HG03045 (cell line): ENCODE measurements at regions not wholly inside any gene's neighbourhood (a gene's known extent, or its start where the extent isn't known, plus 50 kb on each side); places are given as distances from the start of the nearest gene placed in this dataset.
"Not testable (repeated sequence)": the region's sequence is repeated elsewhere in the genome, so short reads cannot be mapped to it uniquely, and the experiment has no call there.

ENCODE experiments used
- ATAC-seq: cut with Tn5 transposase; IDR thresholded peaks from one replicate; pipeline ENCODE4 v1.9.1; 2021; ENCODE audit warnings: mild to moderate bottlenecking, moderate library complexity; ENCODE audit not compliant: unreplicated experiment

DNA sequence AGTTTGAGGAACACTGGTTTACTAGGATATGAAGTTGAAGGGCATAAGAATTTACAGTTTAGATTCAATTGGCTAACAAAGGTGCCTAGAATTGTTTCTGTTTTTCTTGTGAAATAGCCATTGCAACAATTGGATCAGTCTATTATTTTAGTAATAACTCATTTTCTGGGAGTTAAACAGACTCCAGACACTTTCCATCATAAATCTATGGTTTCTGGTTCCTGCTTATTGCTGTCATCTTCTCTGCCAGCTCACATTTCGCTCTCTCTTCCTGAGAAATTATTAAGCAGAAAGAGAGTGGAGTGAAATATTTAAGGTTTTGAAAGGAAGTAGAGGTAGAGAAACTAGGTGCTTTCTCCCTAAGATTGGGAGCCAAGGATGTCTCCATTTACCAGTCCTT, 165.1 kb upstream of the PRR16 start:
- ATAC-seq: no peak

DNA sequence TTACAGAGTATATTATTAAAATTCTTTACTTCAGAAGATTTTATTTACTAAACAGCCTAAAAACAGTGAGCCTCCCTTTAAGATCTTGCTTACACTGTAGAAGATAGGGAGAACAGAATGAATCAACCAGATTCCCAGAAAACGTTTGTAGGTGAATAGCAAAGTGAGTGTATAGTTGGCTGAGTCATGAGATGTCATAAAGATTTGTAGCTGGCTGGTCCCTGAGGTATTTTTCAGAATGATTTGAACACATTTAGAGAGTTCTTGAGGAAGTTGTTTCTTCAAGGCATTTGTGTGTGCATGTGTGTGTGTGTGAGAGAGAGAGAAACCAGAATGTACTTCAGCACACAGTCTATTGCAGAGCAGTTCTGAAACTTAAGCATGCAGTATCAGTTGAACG, 159.4 kb upstream of the PRR16 start:
- no peak for ATAC-seq

GRCh38 chr5:120306303-120306702, 157.8 kb upstream of the PRR16 start:
- ATAC-seq: no peak

GRCh38 chr5:120314191-120314590, 149.9 kb upstream of the PRR16 start:
- ATAC-seq: no peak

GRCh38 chr5:120320626-120321025, 143.5 kb upstream of the PRR16 start:
- ATAC-seq: no peak

DNA sequence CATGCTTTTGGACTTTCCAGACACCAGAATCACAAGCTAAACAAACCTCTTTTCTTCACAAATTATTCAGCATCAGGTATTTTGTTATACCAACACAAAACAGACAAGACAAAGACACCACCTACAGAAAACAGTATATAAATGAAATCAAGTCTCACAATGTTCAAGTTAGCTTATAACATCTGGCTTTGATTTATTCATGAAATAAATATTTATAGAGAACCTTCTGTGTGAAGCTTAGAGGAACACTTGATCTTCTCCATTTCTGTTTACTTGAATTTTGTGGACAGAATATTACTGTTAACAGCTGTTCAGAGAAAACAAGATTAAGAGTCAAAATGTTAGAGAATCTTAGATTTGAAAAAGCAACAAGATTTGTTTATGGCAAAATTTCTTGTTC, 137.4 kb upstream of the PRR16 start:
- ATAC-seq: no peak

DNA sequence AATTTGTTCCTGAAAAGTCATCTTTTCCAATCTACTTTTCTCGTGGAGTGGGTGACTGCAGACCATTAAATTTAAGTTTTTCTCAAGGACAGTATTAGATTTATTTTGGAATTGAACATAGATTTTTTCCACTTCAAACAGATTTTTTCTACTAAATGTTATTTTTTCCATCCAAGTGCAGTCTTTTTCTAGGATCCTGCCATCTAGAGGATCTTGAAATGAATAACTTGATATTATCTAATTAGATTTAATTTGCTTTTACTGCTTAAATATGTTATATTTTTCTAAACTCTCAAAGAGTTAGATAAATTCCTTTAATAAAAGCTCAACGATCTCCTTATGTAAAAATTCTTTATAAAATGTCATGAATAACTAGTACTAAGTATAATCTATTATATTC, 136.9 kb upstream of the PRR16 start:
- ATAC-seq: no peak

- no peak for ATAC-seq
These were observed 135.0 kb upstream of the PRR16 start for GRCh38 chr5:120329095-120329494.

DNA sequence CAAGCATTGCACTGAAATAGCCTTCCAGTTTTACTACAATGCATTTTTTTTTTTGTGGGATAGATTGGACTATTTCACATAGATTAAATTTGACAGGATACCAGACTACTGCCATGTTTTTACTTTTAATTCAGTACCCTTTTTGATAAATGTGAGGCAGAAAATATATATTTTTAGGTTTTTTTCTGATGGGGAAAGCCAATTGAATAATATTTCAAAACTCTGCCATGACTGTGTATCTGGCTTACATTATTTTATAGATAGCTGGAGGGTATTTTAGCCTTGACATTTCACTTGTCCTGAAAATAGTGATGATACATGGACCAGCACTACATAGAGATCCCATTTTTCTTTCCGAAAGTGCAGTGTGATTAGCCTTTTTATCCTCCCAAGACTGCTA, 133.5 kb upstream of the PRR16 start:
- ATAC-seq: no peak

DNA sequence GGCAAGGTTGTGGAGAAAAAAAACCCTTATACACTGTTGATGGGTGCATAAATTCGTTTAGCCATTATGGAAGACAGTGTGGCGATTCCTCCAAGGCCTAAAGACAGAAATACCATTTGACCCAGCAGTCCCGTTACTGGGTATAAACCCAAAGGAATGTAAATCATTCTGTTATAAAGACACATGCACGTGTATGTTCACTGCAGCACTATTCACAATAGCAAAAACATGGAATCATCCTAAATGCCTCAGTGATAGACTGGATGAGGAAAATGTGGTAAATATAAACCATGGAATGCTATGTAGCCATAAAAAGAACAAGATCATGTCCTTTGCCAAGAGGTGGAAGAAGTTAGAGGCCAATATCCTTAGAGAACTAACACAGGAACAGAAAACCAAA, 119.9 kb upstream of the PRR16 start:
- no peak for ATAC-seq

DNA sequence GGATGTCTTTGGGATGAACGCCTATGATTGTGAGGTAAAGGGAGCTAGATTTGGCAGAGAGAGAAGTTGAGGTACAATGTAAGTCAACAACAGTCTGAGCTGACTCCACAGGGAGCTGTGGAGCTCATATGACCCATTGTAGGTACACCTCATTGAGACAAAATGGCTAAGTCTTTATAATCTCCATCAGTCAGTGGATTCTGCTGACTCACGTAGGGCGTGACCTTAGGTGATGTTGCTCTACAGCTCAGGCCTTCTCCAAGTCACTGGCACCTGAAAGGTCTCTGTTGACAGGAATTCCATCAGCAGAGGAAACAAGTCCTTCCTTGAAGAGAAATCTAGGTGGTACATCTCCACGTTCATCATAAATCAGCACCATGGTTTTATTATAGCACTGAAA, 118.2 kb upstream of the PRR16 start:
- no peak for ATAC-seq

DNA sequence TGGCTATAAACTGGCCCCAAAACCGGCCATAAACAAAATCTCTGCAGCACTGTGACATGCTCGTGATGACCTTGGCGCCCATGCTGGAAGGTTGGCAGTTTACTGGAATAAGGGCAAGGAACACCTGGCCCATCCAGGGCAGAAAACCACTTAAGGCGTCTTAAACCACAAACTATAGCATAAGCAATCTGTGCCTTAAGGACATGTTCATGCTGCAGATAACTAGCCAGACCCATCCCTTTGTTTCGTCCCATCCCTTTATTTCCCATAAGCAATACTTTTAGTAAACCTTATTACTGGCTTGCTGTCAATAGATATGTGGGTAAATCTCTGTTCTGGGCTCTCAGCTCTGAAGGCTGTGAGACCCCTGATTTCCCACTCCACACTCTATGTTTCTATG, 113.0 kb upstream of the PRR16 start:
- not testable (repeated sequence) for ATAC-seq

DNA sequence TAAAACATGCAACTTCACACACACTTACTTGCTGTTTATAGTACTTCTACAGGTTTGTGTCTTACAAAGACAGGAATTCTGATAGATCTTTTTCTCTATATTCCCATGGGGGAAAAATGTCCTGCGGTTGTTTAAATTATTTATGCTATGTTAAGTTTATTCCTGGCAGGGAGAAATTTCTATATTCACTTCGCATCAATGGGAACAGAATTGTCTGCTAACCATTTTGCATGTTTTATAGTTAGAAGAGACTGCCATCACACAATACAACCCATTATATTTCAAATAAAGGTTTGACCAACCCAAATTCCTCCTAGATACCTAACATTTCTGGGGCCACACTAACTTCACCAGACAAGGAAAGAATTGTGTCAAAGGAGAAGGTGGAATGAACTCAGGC, 110.0 kb upstream of the PRR16 start:
- ATAC-seq: no peak

DNA sequence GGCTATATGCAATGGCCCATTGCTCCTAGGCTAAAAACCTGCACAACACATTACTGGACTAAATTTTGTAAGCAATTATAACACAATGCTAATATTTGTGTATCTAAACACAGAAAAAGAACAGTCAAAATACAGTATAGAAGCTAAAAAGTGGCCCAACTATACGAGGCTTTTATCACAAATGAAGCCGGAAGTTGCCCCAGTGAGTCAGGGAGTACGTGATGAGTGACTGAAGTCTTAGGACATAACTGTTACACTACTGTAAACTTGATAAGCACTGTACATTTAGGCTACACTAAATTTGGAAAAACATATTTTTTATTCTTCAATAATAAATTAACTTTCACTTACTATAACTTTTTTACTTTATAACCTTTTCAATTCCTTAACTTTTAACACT, 105.2 kb upstream of the PRR16 start:
- ATAC-seq: no peak

- ATAC-seq: no peak
These were observed 102.2 kb upstream of the PRR16 start for GRCh38 chr5:120361941-120362340.

GRCh38 chr5:120362426-120362825, 101.7 kb upstream of the PRR16 start:
- ATAC-seq: no peak

DNA sequence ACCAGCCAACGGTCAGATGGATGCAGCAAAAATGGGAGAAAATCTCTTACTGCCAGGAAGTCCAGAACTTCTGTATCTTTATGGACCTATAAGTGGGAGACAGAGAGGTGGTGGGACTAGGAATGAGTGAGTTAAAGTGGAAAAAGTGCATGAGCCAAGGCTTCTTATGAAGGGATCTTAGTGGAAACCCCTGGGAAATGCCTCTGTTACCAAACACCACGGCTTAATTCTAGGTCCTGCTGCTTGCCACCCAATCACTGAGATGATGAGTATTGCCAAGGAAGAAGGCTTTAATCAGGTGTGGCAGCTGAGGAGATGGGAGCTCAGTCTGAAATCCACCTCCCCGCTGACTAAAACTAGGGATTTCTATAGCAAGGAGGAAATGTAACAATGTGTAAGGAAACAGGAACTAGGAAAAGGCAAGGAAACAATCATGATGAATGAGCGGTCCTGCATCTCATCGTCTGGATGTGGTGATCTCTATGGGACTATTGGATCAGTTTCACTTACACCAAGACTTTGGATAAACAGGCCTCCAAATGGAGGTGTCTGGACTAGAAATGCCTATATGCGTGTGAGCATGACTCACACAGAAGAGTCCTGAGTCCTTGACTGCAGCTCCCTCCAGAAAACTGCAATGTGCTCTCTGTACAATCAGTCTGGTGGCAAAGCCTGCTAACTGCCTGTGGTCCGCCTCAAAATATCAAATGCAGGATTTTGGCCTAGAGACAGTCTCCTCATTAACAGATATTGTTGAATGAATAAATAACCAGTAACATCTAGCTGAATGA, 98.2 kb upstream of the PRR16 start:
- ATAC-seq: no peak

GRCh38 chr5:120367896-120368634, 96.0 kb upstream of the PRR16 start:
- no peak for ATAC-seq

DNA sequence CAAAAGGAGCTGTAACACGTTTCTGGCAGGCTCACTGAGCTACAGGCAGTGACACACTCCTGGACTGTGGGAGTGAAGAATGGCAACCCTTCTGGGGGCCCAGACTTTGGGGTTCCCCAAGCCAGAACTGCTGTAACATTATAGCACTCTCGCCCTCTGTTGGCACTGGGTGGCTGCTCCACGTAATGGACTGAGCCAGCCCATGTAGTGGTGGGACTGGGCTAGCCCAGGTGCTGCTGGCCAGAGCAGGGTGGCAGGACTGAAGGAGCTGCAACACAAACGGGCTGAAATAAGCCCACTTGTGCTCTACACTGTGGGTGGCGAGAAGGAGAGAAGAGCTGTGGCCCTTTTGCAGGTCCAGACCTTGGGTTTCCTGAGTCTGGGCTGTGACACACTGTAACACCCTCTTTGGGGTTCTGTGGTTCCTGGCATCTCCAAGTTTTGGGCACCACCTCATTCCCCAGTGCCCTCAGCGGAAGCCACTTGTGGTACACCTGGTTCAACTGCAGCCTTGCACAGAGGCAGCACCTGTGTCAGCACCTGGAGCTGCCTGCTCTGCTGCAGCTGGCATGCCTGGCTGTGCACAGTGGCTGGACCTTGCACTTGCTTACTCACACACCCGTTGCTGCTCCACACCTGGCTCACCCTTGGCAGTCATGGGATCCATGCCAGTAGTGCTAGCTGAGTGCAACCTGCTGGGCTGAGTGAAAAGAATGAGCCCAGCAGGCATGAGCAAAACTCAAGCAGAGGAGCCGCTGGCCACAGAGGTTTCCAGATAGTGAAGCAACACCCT, 95.0 kb upstream of the PRR16 start:
- ATAC-seq: no peak

DNA sequence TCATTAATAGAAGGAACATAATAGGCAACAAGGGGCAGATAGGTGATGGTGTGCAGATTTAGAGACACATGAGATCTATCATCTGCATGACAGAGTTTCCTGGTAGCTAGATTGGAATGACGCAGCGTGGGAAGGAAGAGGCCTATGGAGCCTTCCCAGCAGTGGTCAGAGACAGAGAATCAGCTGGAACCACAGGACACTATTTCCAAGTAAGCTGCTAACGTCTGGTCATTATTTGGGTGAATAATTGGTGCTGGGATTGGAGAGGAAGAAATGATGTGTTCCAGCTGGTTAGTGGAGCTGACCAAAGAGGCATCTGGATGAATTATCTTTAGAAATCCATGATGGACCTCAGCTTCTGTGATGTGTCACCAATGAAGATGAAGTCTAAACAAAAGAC, 91.2 kb upstream of the PRR16 start:
- no peak for ATAC-seq

DNA sequence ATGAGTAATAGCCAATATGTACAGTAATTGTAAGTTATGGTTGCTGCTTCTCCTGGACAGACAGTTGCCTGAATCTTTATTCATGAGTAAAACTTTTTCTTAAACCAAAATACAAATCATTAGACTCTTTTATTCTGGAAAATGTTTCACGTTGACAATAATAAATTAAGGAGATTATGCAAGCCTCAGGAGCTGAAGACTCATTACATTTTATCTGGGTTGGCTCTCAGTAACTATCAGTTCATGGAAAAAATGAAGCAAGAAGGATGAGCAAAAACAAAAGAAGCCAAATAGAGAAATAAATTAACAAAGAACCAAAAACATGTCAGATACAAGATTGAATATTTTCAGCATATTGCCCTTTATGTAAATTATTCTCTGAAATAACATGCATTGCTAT, 88.9 kb upstream of the PRR16 start:
- ATAC-seq: no peak

DNA sequence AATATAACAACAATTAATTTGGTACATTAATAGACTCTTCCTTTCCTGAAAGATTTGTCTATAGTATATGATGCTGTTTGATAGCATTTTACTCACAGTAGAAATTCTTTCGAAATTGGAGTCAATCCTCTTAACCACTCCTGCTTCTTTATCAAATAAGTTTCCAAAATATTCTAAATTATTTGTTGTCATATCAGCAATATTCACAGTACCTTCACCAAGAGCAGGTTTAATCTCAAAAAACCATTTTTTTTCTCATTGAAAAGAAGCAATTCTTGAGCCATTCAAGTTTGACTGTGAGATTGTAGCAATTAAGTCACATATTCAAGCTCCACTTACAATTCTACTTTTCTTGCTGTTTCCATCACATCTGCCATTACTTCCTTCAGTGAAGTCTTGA, 83.5 kb upstream of the PRR16 start:
- no peak for ATAC-seq
